Endothelial cell of umbilical vein (primary cell): ENCODE measurements at regions not wholly inside any gene's neighbourhood (a gene's known extent, or its start where the extent isn't known, plus 50 kb on each side); places are given as distances from the start of the nearest gene placed in this dataset.

Experiments
- BruUV-seq: library from RNA; stranded (reverse); fragments of 400-500 nt; replicated peaks from 2 replicates; lab custom pipeline; 2021; lab: Mats Ljungman, UMichigan
- CTCF ChIA-PET: fragments of 300-600, 350-600 bp; sonication (Branson Sonifier 250); formaldehyde crosslinking; loops from one replicate; lab custom pipeline; 2021; ENCODE audit warnings: antibody characterized with exemption, inconsistent platforms; lab: Charles Lee
- POLR2A ChIA-PET: fragments of 300-600, 350-600 bp; sonication (Branson Sonifier 250); formaldehyde crosslinking; loops from one replicate; lab custom pipeline; 2021; ENCODE audit warnings: antibody characterized with exemption, inconsistent platforms; lab: Charles Lee
- DNase-seq: peaks from one replicate; pipeline ENCODE4 v3.0.0-alpha.2; 2011; ENCODE audit warnings: low read depth, low spot score
- FAIRE-seq: peaks from 2 replicates; lab custom pipeline; 2011; peaks lifted over from hg19 to GRCh38; lab: Jason Lieb, UNC
- H2AFZ ChIP-seq: 2 replicates; pipeline ENCODE4 v1.6.0; 2012; ENCODE audit warnings: low read depth, low read length, control low read depth, inconsistent platforms
- H3K27ac ChIP-seq: 2 replicates; pipeline ENCODE4 v1.5.1; 2011; ENCODE audit warnings: low read depth, mild to moderate bottlenecking, control low read depth, low read length, moderate library complexity; ENCODE audit not compliant: insufficient read depth
- H3K27me3 ChIP-seq, 2 experiments: 2 replicates each; pipeline versions ENCODE4 v1.6.0 to v1.6.1; 2011; ENCODE audit warnings: low read length in 2 of 2, mixed read lengths in 1 of 2; ENCODE audit not compliant: control insufficient read depth in 2 of 2, insufficient read depth in 2 of 2
- H3K36me3 ChIP-seq, 2 experiments: 2 replicates in 1 of 2; 3 replicates in 1 of 2; pipeline ENCODE4 v1.5.1; 2011; ENCODE audit warnings: low read length in 2 of 2, mild to moderate bottlenecking in 1 of 2, moderate library complexity in 1 of 2; ENCODE audit not compliant: control insufficient read depth in 2 of 2, insufficient read depth in 2 of 2; ENCODE audit errors: extremely low read depth in 1 of 2
- H3K4me1 ChIP-seq: 3 replicates; pipeline ENCODE4 v1.5.1; 2011; ENCODE audit warnings: mild to moderate bottlenecking, low read length; ENCODE audit not compliant: control insufficient read depth, insufficient read depth; ENCODE audit errors: extremely low read depth
- H3K4me2 ChIP-seq: 2 replicates; pipeline ENCODE4 v1.6.1; 2011; ENCODE audit warnings: low read length, control low read depth, mixed read lengths; ENCODE audit not compliant: insufficient read depth
- H3K4me3 ChIP-seq, 3 experiments: fragments of 200-600 bp in 1 of 3; sonication (generic), shearing (Covaris generic) in 1 of 3; replicated peaks in 1 of 3; 2 replicates each; pipeline ENCODE4 v1.5.1; 2011 to 2016; ENCODE audit warnings: control low read depth in 3 of 3, low read length in 3 of 3, mild to moderate bottlenecking in 2 of 3, inconsistent platforms in 1 of 3, low read depth in 1 of 3, moderate library complexity in 1 of 3; ENCODE audit not compliant: insufficient read depth in 1 of 3
- H3K79me2 ChIP-seq: 2 replicates; pipeline ENCODE4 v1.6.0; 2012; ENCODE audit warnings: low read length, inconsistent platforms; ENCODE audit not compliant: control insufficient read depth, insufficient read depth
- H3K9ac ChIP-seq: replicated peaks from 2 replicates; pipeline ENCODE3; 2011; ENCODE audit warnings: low read length, control low read depth; ENCODE audit not compliant: insufficient read depth; ENCODE audit errors: extremely low read depth
- H3K9me1 ChIP-seq: replicated peaks from 3 replicates; pipeline ENCODE4 v1.6.0; 2011; ENCODE audit warnings: mild to moderate bottlenecking, low read length; ENCODE audit not compliant: control insufficient read depth, insufficient read depth; ENCODE audit errors: extremely low read depth
- H3K9me3 ChIP-seq: replicated peaks from 2 replicates; pipeline ENCODE4 v1.5.1; 2012; ENCODE audit warnings: low read length, inconsistent platforms; ENCODE audit not compliant: control insufficient read depth, insufficient read depth
- H4K20me1 ChIP-seq: replicated peaks from 2 replicates; pipeline ENCODE3; 2011; ENCODE audit warnings: mild to moderate bottlenecking, low read length; ENCODE audit not compliant: control insufficient read depth, insufficient read depth; ENCODE audit errors: extremely low read depth
- CTCF ChIP-seq, 2 donors: IDR thresholded peaks; 1 replicate in 1 of 2; 2 replicates in 1 of 2; pipeline ENCODE4 v1.5.1; 2011; ENCODE audit warnings: low read length in 2 of 2, mild to moderate bottlenecking in 2 of 2, moderate library complexity in 2 of 2, control low read depth in 1 of 2, inconsistent platforms in 1 of 2, low read depth in 1 of 2; ENCODE audit not compliant: insufficient read depth in 1 of 2; ENCODE audit errors: extremely low read depth in 1 of 2
- EZH2 ChIP-seq: IDR thresholded peaks from 2 replicates; pipeline ENCODE4 v1.6.1; 2012; ENCODE audit warnings: borderline replicate concordance, low read depth, mild to moderate bottlenecking, moderate library complexity, low read length, inconsistent platforms; ENCODE audit not compliant: severe bottlenecking
- FOS ChIP-seq: IDR thresholded peaks from 2 replicates; pipeline ENCODE4 v1.6.1; 2011; ENCODE audit warnings: mild to moderate bottlenecking, low read length, moderate library complexity, borderline replicate concordance; ENCODE audit not compliant: insufficient read depth
- GATA2 ChIP-seq: IDR thresholded peaks from 2 replicates; pipeline ENCODE4 v1.7.0; 2011; ENCODE audit warnings: low read depth, mild to moderate bottlenecking, moderate library complexity, mixed read lengths, low read length; ENCODE audit not compliant: insufficient read length, insufficient read depth
- JUN ChIP-seq: IDR thresholded peaks from 2 replicates; pipeline ENCODE4 v1.6.1; 2011; ENCODE audit warnings: borderline replicate concordance, low read depth; ENCODE audit not compliant: insufficient read length, insufficient read depth
- MAX ChIP-seq: IDR thresholded peaks from 2 replicates; pipeline ENCODE4 v1.6.1; 2011; ENCODE audit not compliant: insufficient read depth, insufficient read length
- MYC ChIP-seq: IDR thresholded peaks from one replicate; pipeline ENCODE4 v1.6.1; 2011; ENCODE audit warnings: mild to moderate bottlenecking, low read depth, low read length
- POLR2A ChIP-seq: IDR thresholded peaks from 2 replicates; pipeline ENCODE4 v1.6.1; 2012; ENCODE audit warnings: low read depth, mild to moderate bottlenecking, control low read depth, low read length
- POLR2AphosphoS5 ChIP-seq: IDR thresholded peaks from 2 replicates; pipeline ENCODE4 v1.6.1; 2012; ENCODE audit warnings: low read depth, mild to moderate bottlenecking, control low read depth, low read length, moderate library complexity; ENCODE audit not compliant: insufficient read depth
- dilution Hi-C: fragments of 300-500 bp; cut with MboI; formaldehyde crosslinking; loops from one replicate; pipeline ENCODE4 v1.15.0; 2019; ENCODE audit warnings: low sequenced_read_pairs; ENCODE audit not compliant: extremely low pct_ligation_motif_present
- intact Hi-C: fragments of 100-400 bp; cut with micrococcal nuclease; formaldehyde crosslinking; loops from one replicate; pipeline ENCODE4 v1.10.0; 2022

GRCh38 chr1:102715150-102715549 lies 393.2 kb downstream of the COL11A1 start:
- ChIA-PET CTCF (no interaction called here), POLR2A (no interaction called here)
- H3K4me2 ChIP-seq = no peak overlapping the region
- TF ChIP-seq JUN = no peak
- TF ChIP-seq CTCF (IDR thresholded peaks at IDR 0.05; ENCODE audit: extremely low read depth in 1 of 2, insufficient read depth in 1 of 2, low read depth in 1 of 2, low read length in 2 of 2) = no peak
- no peak for TF ChIP-seq EZH2
- no peak for TF ChIP-seq GATA2
- TF ChIP-seq MYC = no peak
- TF ChIP-seq POLR2AphosphoS5 = no peak
- FAIRE-seq (no peak), DNase-seq (no peak)
- no peaks in the 10 kb centered on the region for H3K27me3 ChIP-seq
- no peaks in the 10 kb centered on the region for H3K36me3 ChIP-seq
- no peaks in the 10 kb centered on the region for H3K9me3 ChIP-seq
- intact Hi-C loops (no loop called here), dilution Hi-C loops (no loop called here)
- no peak overlapping the region for H3K9ac ChIP-seq
- H4K20me1 ChIP-seq = no peaks in the 10 kb centered on the region
- no TSS peak for BruUV-seq
- no peak overlapping the region for H3K4me3 ChIP-seq
- H3K79me2 ChIP-seq = no peaks in the 10 kb centered on the region
- H3K27ac ChIP-seq = no peak overlapping the region
- no peaks in the 10 kb centered on the region for H3K4me1 ChIP-seq
- no peaks in the 10 kb centered on the region for H3K9me1 ChIP-seq
- H2AFZ ChIP-seq = no peak overlapping the region

- intact Hi-C loops (no loop called here), dilution Hi-C loops (no loop called here)
- ChIA-PET CTCF (no interaction called here), POLR2A (no interaction called here)
- Histone ChIP-seq H3K9me1 (no peaks in the 10 kb centered on the region), H3K4me1 (no peaks in the 10 kb centered on the region), H3K9me3 (no peaks in the 10 kb centered on the region), H4K20me1 (no peaks in the 10 kb centered on the region), H3K9ac (no peak overlapping the region), H2AFZ (no peak overlapping the region), H3K36me3 (no peaks in the 10 kb centered on the region), H3K27ac (no peak overlapping the region), H3K4me2 (no peak overlapping the region), H3K4me3 (no peak overlapping the region), H3K79me2 (no peaks in the 10 kb centered on the region), H3K27me3 (no peaks in the 10 kb centered on the region)
- DNase-seq (no peak), FAIRE-seq (no peak)
- no peak for TF ChIP-seq POLR2AphosphoS5
- no peak for TF ChIP-seq MYC
- TF ChIP-seq CTCF (IDR thresholded peaks at IDR 0.05; ENCODE audit: extremely low read depth in 1 of 2, insufficient read depth in 1 of 2, low read depth in 1 of 2, low read length in 2 of 2) = no peak
- TF ChIP-seq MAX = no peak
- TF ChIP-seq FOS = no peak
- TF ChIP-seq POLR2A = no peak
- no peak for TF ChIP-seq GATA2
- TF ChIP-seq EZH2 = no peak
- no peak for TF ChIP-seq JUN
- BruUV-seq = no TSS peak
Measured at GRCh38 chr1:102699524-102699923, 408.8 kb downstream of the COL11A1 start.
